GM12878 (cell line): ENCODE measurements at regions not wholly inside any gene's neighbourhood (a gene's known extent, or its start where the extent isn't known, plus 50 kb on each side); places are given as distances from the start of the nearest gene placed in this dataset.

ENCODE experiments used
- ATAC-seq: fragments of 200-7000 bp; cut with Tn5 transposase; 3 replicates; pipeline ENCODE4 v1.9.1; 2020; ENCODE audit warnings: mild to moderate bottlenecking, moderate library complexity
- BruUV-seq: library from RNA; stranded (reverse); fragments of 400-500 nt; replicated peaks from 2 replicates; lab custom pipeline; 2021; lab: Mats Ljungman, UMichigan
- CTCF ChIA-PET: fragments of 300-600 bp; sonication (Branson Sonifier 250); formaldehyde crosslinking; extraction: SDS; loops from one replicate; lab custom pipeline; 2021; ENCODE audit warnings: inconsistent platforms; lab: Yijun Ruan, JAX
- POLR2A ChIA-PET: fragments of 350-600 bp; formaldehyde crosslinking; extraction: SDS; loops from one replicate; lab custom pipeline; 2021; ENCODE audit warnings: inconsistent platforms; lab: Charles Lee
- RAD21 ChIA-PET: fragments of 300-600 bp; sonication (Branson Sonifier 250); formaldehyde crosslinking; loops from one replicate; lab custom pipeline; 2023; ENCODE audit warnings: antibody characterized with exemption; ENCODE audit not compliant: unreplicated experiment; lab: Charles Lee
- SMC1A ChIA-PET: fragments of 300-600 bp; sonication (Branson Sonifier 250); formaldehyde crosslinking; loops from one replicate; lab custom pipeline; 2023; ENCODE audit not compliant: unreplicated experiment, uncharacterized antibody; lab: Charles Lee
- DNase-seq: peaks from one replicate; pipeline ENCODE4 v3.0.0-alpha.2; 2011; ENCODE audit warnings: low read depth, low spot score
- FAIRE-seq: peaks from 3 replicates; lab custom pipeline; 2011; peaks lifted over from hg19 to GRCh38; lab: Jason Lieb, UNC
- H2AFZ ChIP-seq: 2 replicates; pipeline ENCODE4 v1.6.0; 2011; ENCODE audit warnings: low read depth, low read length, control low read depth; ENCODE audit not compliant: control insufficient read depth
- H3K27ac ChIP-seq: 2 replicates; pipeline ENCODE4 v1.5.1; 2011; ENCODE audit warnings: control low read depth; ENCODE audit not compliant: control insufficient read depth, insufficient read depth
- H3K27me3 ChIP-seq, 2 experiments: replicated peaks in 1 of 2; 2 replicates each; pipeline versions ENCODE4 v1.6.0 to v1.6.1; 2011; ENCODE audit warnings: low read length in 1 of 2; ENCODE audit not compliant: control insufficient read depth in 2 of 2, insufficient read depth in 2 of 2
- H3K36me3 ChIP-seq, 2 experiments: 2 replicates each; pipeline ENCODE4 v1.5.1; 2011; ENCODE audit warnings: low read length in 1 of 2; ENCODE audit not compliant: control insufficient read depth in 2 of 2, insufficient read depth in 2 of 2
- H3K4me1 ChIP-seq: 2 replicates; pipeline ENCODE4 v1.6.1; 2011; ENCODE audit warnings: mild to moderate bottlenecking, low read length, moderate library complexity, mixed read lengths; ENCODE audit not compliant: control insufficient read depth, insufficient read depth
- H3K4me2 ChIP-seq: 2 replicates; pipeline ENCODE4 v1.6.0; 2011; ENCODE audit warnings: control low read depth; ENCODE audit not compliant: control insufficient read depth, insufficient read depth
- H3K4me3 ChIP-seq: fragments of 200-600 bp; sonication (generic); 2 replicates; pipeline ENCODE4 v1.5.1; 2016
- H3K79me2 ChIP-seq: 2 replicates; pipeline ENCODE4 v1.6.0; 2011; ENCODE audit warnings: low read length; ENCODE audit not compliant: control insufficient read depth, insufficient read depth
- H3K9ac ChIP-seq: 2 replicates; pipeline ENCODE4 v1.8.0; 2011; ENCODE audit warnings: low read length, control low read depth, mixed read lengths; ENCODE audit not compliant: control insufficient read depth, insufficient read depth
- H3K9me3 ChIP-seq: replicated peaks from 3 replicates; pipeline ENCODE4 v1.5.1; 2011; ENCODE audit warnings: mild to moderate bottlenecking, low read length; ENCODE audit not compliant: control insufficient read depth, insufficient read depth
- H4K20me1 ChIP-seq: 2 replicates; pipeline ENCODE4 v1.6.0; 2011; ENCODE audit not compliant: control insufficient read depth, insufficient read depth
- ELK1 ChIP-seq: IDR thresholded peaks from 2 replicates; pipeline ENCODE4 v1.6.1; 2012; ENCODE audit warnings: low read depth, low read length, improper control_type of control experiment
- IRF5 ChIP-seq: fragments of 450-650 bp; IDR thresholded peaks from 2 replicates; pipeline ENCODE4 v1.6.1; 2017; ENCODE audit warnings: borderline replicate concordance
- MEF2A ChIP-seq: IDR thresholded peaks from 2 replicates; pipeline ENCODE4 v1.6.1; 2011; ENCODE audit warnings: low read depth, mild to moderate bottlenecking, low read length, moderate library complexity; ENCODE audit not compliant: insufficient read depth
- MTA2 ChIP-seq: fragments of 450-650 bp; IDR thresholded peaks from 2 replicates; pipeline ENCODE4 v1.6.1; 2016; ENCODE audit warnings: low read depth, mild to moderate bottlenecking, moderate library complexity
- MYB ChIP-seq: fragments of 150-350 bp; IDR thresholded peaks from 2 replicates; pipeline ENCODE4 v1.6.1; 2014; ENCODE audit warnings: mild to moderate bottlenecking, low read depth, low read length, borderline replicate concordance
- NFIC ChIP-seq: IDR thresholded peaks from 2 replicates; pipeline ENCODE4 v1.6.1; 2012; ENCODE audit warnings: low read depth, mild to moderate bottlenecking, inconsistent platforms, low read length, moderate library complexity
- PML ChIP-seq: IDR thresholded peaks from 2 replicates; pipeline ENCODE4 v1.6.1; 2012; ENCODE audit warnings: low read length, inconsistent platforms
- RFX5 ChIP-seq: IDR thresholded peaks from 2 replicates; pipeline ENCODE4 v1.6.1; 2011; ENCODE audit warnings: low read depth, low read length, improper control_type of control experiment
- RUNX3 ChIP-seq: IDR thresholded peaks from 2 replicates; pipeline ENCODE4 v1.6.1; 2012; ENCODE audit warnings: low read length, inconsistent platforms
- SKIL ChIP-seq: fragments of 450-650 bp; IDR thresholded peaks from 2 replicates; pipeline ENCODE4 v1.6.1; 2017; ENCODE audit warnings: mild to moderate bottlenecking, low read depth, inconsistent platforms; ENCODE audit not compliant: poor library complexity, severe bottlenecking
- SMARCA5 ChIP-seq: fragments of 450-650 bp; IDR thresholded peaks from 2 replicates; pipeline ENCODE4 v1.6.1; 2017; ENCODE audit warnings: mild to moderate bottlenecking
- STAT3 ChIP-seq: IDR thresholded peaks from 2 replicates; pipeline ENCODE4 v1.6.1; 2011; ENCODE audit warnings: low read depth, low read length, improper control_type of control experiment
- SUPT20H ChIP-seq: IDR thresholded peaks from 2 replicates; pipeline ENCODE4 v1.6.1; 2011; ENCODE audit warnings: low read depth, mild to moderate bottlenecking, low read length, moderate library complexity, borderline replicate concordance; ENCODE audit not compliant: control insufficient read depth
- WGBS: methylation state at CpG from one replicate; pipeline ENCODE4 v1.1.6; 2016; ENCODE audit warnings: low lambda C conversion rate; ENCODE audit not compliant: insufficient replicate concordance, insufficient coverage; ENCODE audit errors: missing lambda C conversion rate; 5-methylcytosine and 5-hydroxymethylcytosine counted together
- in situ Hi-C: fragments of 300-500 bp; cut with MboI; formaldehyde crosslinking; loops from 9 replicates; pipeline ENCODE4 v1.14.3; 2018; ENCODE audit warnings: mixed read lengths
- intact Hi-C: fragments of 100-400 bp; cut with micrococcal nuclease; formaldehyde crosslinking; loops from one replicate; pipeline ENCODE4 v1.14.2; 2022; ENCODE audit not compliant: unreplicated experiment

GRCh38 chr5:2253040-2253975 lies 370.6 kb upstream of the IRX4 start:
- no peaks in the 10 kb centered on the region for H3K79me2 ChIP-seq
- H3K4me3 ChIP-seq = no peak overlapping the region
- no peak overlapping the region for H3K4me2 ChIP-seq
- FAIRE-seq (no peak), ATAC-seq (no peak), DNase-seq (no peak)
- no peaks in the 10 kb centered on the region for H3K27me3 ChIP-seq
- H4K20me1 ChIP-seq = no peaks in the 10 kb centered on the region
- 45% methylated on average over 19 of the region's 19 CpGs for WGBS
- CTCF ChIA-PET = no interaction called here
- in situ Hi-C loops (no loop called here), intact Hi-C loops (no loop called here)
- H3K27ac ChIP-seq = no peak overlapping the region
- no TSS peak for BruUV-seq
- no peaks in the 10 kb centered on the region for H3K36me3 ChIP-seq
- SMC1A ChIA-PET = no interaction called here
- H3K9ac ChIP-seq = no peak overlapping the region
- POLR2A ChIA-PET = no interaction called here
- H3K9me3 ChIP-seq = no peaks in the 10 kb centered on the region; the same call in 2 of the 3 replicates
- RAD21 ChIA-PET = no interaction called here
- H3K4me1 ChIP-seq = no peaks in the 10 kb centered on the region
- no peak overlapping the region for H2AFZ ChIP-seq
- no peak for TF ChIP-seq RFX5
- no peak for TF ChIP-seq IRF5
- TF ChIP-seq STAT3 = no peak

GRCh38 chr5:2251751-2252150 lies 369.0 kb upstream of the IRX4 start:
- H3K4me1 ChIP-seq = no peaks in the 10 kb centered on the region
- H3K79me2 ChIP-seq = no peaks in the 10 kb centered on the region
- RAD21 ChIA-PET = no interaction called here
- POLR2A ChIA-PET = no interaction called here
- WGBS = 34% methylated on average over 10 of the region's 10 CpGs
- ATAC-seq (no peak), DNase-seq (no peak), FAIRE-seq (no peak)
- SMC1A ChIA-PET = no interaction called here
- H4K20me1 ChIP-seq = no peaks in the 10 kb centered on the region
- H3K4me3 ChIP-seq = no peak overlapping the region
- intact Hi-C loops = no loop called here
- no TSS peak for BruUV-seq
- no peak overlapping the region for H2AFZ ChIP-seq
- no peaks in the 10 kb centered on the region for H3K36me3 ChIP-seq
- no peaks in the 10 kb centered on the region for H3K27me3 ChIP-seq
- no peak overlapping the region for H3K9ac ChIP-seq
- CTCF ChIA-PET = no interaction called here
- in situ Hi-C loops = no loop called here
- H3K9me3 ChIP-seq = no peaks in the 10 kb centered on the region; the same call in 2 of the 3 replicates
- H3K4me2 ChIP-seq = no peak overlapping the region
- H3K27ac ChIP-seq = no peak overlapping the region
- TF ChIP-seq SUPT20H (no peak), RUNX3 (no peak), SMARCA5 (no peak), NFIC (no peak), MYB (no peak), PML (no peak), ELK1 (no peak), MEF2A (no peak), MTA2 (no peak), SKIL (no peak)
